SKM-1 (cell line): ENCODE measurements at regions not wholly inside any gene's neighbourhood (a gene's known extent, or its start where the extent isn't known, plus 50 kb on each side); places are given as distances from the start of the nearest gene placed in this dataset.
"Not testable (repeated sequence)": the region's sequence is repeated elsewhere in the genome, so short reads cannot be mapped to it uniquely, and the experiment has no call there.

Experiments
- DNase-seq: peaks from one replicate; lab custom pipeline; 2025; ENCODE audit not compliant: unreplicated experiment; lab: John Stamatoyannopoulos, UW

DNA sequence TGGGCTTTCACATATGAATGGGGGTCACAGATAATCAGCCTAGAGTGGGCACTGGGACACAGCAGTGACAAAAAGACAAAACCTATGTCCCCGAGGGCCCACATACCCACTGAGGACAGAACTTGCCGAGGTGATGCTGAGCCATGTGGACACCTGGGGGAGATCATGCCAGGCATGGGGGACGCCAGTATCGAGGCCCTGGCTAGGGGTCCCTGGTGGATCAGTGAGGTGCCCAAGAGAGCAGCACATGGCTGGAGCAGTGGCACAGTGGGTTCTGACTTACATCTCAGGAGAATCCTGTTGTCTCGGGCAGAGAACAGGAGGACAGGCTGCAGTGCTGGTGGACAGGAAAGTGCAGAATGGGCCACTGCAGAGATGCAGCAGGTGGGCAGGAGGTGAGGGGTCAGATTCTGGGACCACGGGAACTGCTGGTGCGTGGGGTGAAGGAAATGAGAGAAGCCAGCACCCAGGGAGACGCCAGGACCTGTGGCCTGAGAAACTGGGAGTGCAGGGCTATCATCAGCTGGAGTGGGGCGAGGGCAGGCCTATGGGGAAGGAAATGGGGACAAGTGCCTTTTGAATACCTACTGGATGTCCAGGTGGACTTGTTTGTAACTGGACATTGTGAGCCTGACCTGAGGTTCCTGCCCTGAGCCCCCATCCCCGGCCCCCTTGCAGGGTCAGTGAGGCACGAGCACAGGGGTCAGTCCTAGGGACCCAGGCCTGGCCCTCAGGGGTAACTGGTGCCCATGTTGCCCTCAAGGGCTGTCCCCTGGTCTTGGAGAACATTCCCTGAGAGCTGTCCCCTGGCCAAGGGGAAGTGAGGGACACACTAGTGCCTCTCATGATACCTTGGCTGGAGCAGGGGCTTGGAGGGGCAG is 91.2 kb upstream of the RET start:
- DNase-seq = no peak

DNA sequence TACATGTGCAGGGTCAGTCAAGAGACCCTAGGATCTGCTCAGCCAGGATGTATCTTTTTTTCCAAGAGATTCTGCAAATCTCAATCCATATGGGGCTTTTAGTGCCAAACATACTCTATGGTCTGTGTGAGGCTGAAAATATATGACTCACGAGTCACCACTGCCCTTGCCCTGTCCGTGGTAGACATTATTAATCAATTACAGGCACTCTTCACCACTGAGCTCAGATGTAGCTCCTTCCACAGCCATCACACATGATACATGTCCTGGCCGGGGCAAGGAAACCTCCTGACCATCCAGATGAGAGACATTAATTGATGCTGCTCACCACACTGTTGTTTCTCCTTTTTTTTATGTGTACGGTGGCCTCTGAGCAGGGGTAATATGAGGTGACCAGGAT is 90.2 kb upstream of the RET start:
- DNase-seq = no peak

DNA sequence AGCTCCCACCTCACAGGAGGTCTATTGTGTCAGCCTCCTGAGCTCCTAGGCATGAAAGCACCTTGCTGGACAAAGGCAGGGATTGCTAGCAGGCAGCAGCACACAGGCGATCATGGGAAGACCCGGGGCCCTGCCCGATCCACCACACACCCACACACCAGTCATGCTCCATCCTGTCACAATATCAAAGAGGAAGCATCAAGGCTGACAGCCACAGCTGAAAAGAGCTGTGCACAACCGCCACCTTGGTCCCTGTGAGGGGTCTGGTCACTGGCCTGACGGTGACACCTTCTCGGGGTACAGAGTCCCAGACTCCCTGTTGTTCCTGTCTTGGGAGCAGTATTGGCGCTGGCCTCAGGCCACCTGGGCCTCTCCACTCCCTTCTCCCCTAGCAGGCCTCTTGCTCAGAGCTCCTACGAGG is 89.7 kb upstream of the RET start:
- no peak for DNase-seq

DNA sequence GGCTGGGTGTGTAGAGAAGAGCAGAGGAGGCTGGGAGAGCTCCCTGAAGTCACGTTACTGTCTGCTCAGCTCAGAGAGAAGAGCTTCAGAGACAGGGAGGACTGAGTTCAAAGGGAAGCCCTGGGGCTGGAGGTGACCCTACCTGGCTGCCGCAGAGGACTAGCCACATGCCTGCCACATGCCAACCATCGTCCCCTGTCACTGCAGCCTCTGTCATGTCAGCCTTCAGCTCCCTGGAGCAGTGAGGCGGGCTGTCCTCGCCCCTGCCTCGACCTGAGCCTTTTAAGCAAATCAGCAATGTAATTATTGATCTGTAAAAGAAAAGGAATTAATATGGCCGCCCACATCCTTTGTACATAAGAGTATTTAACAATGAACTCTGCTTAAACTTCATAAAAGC is 89.3 kb upstream of the RET start:
- DNase-seq = no peak

DNA sequence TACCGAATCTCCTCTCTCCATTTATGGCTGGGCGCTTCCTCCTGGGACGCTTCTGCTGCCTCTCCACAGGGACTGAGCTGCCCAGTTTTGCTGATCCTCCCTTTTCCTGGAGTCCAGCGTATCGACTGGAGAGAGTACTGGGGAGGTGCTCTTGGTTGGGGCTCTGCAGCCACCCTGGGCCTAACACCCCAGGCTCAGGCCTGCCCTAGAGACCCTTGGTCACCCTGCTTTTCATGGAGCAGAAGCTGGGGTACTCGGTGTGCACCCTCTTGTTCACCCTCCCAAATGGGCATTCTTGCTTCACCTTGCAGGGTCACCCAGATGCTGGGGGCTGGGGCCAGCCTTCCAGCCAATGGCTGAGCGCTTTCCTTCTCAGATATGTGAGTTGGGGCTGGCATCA is 88.8 kb upstream of the RET start:
- no peak for DNase-seq

DNA sequence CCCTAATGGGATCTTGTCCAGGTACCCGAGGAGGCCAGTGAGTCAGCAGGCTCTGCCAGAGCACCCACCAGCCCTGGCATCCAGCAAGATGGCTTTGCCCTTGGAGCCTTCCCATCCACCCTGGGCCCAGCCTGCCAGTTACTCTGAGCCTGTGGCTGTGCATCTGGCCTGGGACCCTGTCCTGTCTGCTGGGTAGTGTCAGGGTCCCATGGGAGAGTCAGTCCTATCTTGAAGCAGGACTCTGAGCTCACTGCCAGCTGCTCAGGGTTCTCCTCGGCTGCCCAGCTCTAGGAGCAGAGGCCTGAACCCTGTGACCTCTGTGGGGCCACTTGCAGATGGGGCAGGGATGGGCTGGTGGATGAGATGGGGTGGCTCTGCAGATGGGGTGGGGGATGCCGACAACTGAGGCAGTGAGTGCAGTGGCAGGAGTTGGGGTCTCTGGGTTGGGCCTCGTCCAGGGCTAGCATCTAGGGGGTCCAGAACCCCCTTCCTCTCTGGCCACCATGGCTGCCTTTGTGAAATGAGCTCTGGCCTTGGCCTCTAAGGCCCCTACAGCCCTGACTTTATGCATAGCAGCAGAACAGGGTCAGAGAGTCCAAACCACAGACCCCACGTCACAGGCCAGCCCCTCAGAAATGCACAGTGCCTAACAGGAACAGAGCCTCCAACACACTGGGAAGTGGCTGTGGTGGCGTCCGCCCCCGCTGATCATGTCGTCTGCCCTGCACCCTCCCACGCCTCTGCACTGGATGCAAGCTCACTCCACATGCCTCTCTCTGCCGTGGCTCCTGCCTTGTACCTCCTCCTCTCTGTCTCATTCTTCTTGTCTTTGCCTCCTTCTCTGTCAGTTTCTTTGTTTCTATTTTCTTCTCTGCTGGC is 88.1 kb upstream of the RET start:
- no peak for DNase-seq

DNA sequence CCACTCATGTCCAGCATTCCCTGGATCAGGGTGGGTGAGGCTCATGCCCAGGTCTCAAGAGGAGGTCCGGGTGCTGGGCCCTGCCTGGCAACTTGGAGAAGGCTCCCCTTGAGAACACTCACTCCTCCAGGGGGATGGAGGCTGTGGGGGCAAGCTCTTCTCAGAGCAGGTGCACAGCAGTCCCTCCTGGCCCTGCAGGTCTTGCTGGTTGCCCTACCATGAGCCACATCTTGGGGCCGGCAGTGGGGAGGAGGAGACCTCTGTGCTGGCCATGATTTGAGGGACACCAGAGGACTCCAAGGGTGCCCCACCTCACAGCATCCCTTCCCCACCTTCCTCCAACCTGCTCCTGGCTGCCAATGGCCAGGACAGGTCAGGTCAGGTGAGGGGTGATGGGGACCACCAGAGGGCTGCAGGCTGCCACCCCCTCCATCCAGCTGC is 87.4 kb upstream of the RET start:
- DNase-seq = no peak

DNA sequence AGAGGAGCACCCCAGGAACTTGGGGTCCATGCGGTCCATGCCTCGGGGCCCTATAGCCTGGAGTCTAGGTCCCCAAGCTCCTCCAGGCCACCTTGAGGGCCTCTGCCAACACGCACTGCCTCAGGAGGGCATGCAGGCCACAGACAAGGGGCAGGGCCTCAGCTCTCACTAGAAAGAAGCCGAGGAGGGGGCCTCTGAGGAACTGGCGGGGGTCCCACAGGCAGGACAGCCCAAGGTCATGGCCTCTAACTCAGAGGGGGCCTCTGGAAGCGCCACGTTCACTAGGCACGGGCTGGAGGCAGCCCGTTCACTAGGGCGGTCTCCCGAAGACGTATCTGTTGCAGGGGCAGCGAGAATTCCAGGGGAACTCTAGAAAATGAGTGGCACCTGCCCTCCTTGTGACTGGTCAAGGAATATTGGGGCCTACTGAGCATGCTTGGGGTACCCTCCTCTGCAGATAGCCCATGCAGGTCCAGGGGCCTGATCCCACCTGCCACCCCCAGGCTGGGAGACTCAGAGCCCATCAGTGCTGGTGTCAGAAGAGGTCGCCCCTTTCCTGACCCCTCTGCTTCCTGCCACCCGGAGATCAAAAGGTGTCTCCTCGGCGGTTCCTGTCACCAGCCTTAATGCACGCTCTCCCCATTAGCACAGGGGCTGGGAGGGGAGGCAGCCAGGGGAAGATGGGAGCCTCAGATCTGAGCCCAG is 86.7 kb upstream of the RET start:
- no peak for DNase-seq

DNA sequence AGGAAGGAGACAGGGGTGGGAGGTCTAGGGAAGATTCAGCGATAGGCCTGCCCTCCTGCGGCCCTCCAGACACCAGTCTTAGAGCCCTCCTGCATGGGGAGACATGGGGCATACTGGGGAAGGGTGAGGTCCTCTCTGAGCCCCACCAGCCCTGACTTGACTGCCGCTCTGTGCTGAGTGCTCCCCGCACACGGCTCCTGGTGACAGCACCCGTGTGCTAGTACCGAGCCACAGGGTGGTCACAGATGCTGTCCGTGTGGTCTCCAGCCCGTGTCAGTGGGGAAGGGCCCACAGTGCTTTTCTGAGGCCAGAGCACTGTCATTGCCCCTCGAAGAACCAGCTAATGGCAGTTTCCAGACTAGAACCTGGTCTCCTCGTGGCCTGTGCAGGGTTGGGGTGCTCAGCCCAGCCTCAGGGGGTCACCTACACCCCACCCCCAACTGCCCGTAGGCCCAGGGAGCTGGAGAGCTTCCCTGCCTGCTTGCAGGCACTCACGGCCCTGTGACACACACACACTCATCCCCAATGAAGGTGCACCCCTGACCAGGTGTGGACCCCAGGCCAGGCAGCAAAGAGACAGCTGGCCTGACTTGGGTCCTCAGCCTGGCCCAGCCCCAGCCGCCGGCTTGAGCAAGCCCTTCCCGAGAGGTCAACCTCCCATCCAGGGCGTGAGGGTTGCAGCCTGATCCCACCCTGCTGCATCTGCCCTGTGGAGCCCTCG is 86.0 kb upstream of the RET start:
- no peak for DNase-seq

DNA sequence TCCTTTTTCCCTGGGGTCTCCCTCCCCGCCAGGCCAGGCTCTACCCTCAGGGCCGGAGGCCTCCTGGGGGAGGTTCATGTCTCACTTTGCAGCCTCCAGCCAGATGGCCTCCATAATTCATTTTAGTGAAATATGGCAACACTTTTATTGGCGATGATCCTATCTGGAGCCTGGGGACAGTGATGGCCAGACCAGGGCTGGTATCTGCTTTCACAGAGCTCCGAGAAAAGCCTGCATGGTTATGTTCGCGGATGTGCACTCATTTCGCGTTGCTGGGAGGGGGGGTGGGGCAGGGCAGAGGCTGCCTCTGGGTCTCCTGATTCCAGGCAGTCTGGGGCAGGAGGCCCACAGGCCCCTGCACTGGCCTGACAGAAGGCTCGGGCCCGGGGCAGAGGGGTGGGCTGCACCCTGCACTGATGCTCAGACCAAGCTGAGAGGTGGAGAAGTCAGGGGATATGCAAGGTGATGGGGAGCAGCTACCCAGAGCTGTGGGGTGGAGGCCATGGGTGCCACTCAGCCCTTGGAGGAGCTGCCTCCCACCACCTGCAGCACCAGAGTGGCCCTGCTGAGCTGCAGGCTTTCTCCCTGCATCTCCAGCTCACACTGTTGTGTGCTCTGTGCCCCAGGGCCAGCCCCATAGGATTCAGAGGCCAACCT is 85.3 kb upstream of the RET start:
- DNase-seq = no peak

DNA sequence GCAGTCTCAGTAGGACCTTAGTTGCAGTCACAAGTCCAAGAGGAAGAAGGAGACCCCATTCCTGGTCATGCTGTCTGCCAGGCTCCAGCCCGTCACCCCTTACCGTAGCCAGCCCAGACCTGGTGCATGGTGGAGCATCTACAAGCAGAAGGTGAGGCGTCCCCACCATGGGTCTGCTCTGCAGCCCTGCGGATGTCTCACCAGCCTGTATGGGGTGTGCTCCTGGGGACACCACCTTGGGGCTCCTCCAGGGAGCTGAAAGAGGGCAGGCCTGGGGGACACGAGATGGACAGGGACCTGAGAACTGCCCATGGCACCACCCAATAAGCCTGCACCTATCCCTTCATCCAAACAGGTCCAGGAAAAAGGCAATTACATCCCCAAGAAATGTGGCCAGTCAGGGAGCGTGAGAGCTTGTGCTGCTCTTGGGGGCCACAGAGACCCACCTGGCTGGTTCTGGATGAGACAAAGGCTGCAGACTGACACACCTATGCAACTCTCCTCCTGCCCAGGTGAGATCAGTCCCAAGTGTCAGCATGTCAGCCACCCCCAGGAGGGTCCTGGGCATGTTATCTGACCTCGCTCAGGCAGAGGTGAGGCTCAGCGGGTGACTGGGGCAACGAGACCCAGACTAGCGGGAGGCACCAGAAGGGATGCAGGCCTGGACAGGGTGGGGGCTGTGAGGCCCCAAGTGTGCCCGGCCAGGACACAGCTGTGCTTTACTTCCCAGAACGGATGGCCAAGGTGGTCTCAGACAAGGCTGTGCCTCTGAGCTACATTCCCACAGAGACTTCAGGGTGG is 84.5 kb upstream of the RET start:
- no peak for DNase-seq

DNA sequence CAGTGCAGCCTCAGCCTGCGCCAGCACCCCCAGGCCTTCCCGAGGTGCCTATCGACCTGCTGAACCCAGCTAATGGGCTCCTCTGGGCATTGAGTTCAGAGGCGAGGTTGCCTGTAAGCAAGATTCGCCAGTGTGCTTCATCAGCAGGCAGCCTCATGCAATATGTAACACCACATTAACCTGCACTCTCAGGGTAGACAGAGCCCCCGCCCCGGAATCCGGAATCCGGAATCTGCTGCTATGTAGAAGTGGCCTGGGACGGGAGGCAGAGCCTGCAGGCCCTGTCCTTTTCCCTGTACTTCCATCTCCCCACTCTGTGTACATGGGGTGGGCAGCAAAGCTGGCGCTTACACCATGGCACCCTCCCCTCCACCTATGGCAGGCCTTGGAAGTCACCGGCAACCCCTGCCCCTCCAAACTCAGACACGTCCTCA is 83.9 kb upstream of the RET start:
- DNase-seq = no peak

DNA sequence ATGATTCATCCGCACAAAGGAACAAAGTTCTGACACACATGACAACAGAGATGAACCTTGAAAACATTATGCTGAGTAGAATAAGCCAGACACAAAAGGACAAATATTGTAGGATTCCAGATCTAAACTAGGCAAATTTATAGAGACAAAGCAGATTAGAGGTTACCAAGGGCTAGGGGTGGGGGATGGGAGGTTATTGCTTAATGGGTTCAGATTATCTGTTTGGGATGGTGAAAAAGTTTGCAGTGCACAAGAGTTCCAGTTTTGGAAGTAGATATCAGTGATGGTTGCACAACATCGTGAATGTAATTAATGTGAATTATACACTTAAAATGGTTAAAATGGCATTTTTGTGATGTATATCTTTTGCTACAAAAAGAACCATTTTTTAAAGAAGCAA is 82.0 kb upstream of the RET start:
- DNase-seq = not testable (repeated sequence)

DNA sequence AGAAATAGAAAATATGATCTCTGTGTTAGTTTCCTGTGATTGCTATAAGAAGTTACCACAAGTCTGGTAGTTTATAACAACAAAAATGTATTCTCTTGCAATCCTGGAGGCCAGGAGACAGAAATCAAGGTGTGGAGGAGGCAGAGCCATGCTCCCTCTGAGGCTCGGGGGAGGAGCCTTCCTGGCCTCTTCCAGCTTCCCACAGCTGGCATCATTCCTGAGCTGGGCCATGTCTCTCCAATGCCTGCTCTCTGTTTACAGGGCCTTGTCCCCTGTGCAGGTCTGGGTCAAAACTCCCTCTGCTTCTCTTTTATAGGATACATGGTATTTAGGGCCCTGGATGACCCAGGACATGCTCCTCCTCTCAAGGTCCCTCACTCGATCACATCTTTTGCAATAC is 81.3 kb upstream of the RET start:
- no peak for DNase-seq

DNA sequence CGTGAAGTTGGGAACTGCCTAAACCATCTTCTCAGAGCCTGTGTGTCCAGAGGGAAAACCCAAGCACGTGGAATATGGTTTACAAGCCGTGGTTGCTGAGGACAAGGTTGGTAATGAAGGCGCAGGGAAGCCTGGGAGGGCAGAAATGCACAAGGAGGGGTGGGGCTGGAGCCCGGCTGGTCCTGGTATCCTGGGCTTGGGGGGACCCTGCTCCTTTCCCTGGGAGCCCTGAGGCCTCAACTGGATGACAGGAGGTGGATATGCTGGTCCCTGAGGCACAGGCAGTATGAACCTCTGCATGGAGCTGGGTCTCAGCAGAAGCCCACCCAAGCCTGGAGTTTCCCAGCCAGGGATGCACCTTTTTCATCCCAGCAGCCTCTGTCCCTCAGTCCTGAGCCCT is 80.3 kb upstream of the RET start:
- no peak for DNase-seq

DNA sequence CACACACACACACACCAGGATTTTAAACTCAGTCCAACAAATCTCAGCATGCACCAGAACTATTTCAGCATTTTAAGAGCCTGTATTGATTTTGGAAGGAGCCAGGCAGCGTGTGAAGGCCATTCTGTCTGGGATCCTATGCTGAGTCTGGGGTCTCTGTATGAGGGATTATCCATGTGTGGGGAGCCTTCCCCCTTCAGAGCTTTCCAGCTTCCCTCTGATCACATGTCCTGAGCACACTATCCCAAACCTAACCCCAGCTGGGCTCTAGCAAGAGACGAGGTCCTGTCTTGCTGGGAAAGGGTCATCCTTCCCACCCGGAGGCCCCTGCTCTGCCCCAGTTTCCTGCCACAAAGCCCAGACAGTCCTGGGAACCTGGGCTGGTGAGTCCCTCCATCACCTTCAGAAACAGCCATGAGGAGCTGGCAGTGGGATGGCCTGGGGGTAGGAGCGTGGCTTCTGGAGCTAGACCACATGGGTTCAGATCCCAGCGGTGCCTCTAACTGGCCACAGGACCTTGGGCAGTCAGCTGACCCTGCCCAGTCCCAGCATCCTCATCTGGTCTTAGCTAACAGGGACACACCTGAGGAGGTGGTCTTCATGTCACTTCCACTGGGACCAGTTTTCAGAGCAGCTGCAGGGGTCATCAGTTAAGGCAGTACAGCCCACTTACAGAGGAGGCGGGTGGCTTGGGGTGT is 79.6 kb upstream of the RET start:
- DNase-seq = no peak

DNA sequence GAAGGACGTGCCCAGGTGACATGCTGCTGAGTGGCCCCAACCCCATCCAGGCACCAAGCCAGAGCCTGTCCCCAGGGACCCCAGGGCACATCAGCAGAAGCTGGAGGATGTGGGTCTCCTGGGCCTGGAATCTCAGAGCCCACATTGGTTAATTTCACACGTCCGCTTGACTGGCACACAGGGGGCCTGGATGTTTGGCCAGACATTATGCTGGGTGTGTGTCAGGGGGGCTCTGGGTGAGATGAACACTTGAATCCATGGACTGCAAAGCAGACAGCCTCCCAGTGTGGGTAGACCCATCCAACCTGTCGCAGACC is 79.1 kb upstream of the RET start:
- DNase-seq = no peak

DNA sequence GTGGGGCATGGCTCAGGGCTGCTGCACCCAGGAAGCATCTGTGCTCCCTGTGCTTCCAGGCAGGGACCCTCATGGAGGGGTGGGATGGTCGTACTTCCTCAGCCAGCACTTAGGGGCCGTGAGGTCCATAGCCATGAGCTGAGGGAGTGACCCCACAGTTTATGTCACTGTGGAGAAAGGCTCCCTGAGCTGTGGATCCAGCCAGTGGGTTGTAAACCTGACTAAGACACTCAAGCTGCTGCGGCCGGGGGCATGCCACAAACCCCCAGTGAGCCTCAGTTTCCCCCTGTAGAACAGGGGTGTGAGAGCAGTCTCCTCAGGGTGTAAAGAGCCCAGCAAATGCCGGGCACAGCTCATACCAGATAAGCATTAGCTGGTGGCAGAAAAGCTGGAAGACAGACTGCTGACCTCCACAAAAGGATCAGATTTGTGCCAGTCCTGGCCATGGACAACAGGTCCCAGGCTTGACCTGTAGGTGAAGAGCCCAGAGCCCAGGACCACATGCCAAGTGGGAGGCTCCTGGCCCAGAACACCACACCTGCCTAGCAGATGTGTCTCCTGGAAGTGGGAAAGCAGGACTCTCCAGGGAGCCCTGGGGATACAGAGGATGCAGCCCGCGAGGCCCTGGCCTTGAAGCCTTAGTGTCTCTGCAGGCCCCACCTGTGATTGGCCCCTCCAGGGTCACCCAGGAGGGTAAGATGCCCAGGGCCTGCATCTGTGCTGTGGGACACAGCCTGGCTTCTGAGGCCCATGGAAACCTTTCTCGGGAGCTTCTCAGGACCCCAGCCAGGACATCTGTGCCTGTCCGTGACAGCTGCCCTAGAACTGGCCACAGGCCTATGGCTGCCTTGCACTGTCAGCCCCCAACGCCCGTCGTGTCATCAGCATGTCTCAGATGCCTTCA is 78.1 kb upstream of the RET start:
- DNase-seq = no peak
